ENCODE measurements at regions not wholly inside any gene's neighbourhood (a gene's known extent, or its start where the extent isn't known, plus 50 kb on each side); places are given as distances from the start of the nearest gene placed in this dataset.
"Not testable (repeated sequence)": the region's sequence is repeated elsewhere in the genome, so short reads cannot be mapped to it uniquely, and the experiment has no call there.

GRCh38 chr6:56724455-56724854 is 81.8 kb upstream of the DST start:
- no peaks in the 10 kb centered on the region for H3K27me3 Mint-ChIP-seq
- ATAC-seq (ENCODE audit: low read depth) = no peak
- H3K36me3 Mint-ChIP-seq (ENCODE audit: low read depth) = no peaks in the 10 kb centered on the region
- ChIA-PET POLR2A (no interaction called here), CTCF (no interaction called here)
- no peaks in the 10 kb centered on the region for H3K4me1 Mint-ChIP-seq
- H3K9me3 Mint-ChIP-seq = peaks cover 3% of the 10 kb centered on the region
- H3K4me3 Mint-ChIP-seq = no peak overlapping the region
- H3K27ac Mint-ChIP-seq = no peak overlapping the region
- DNase-seq = no peak
- no peak for TF ChIP-seq CTCF (IDR thresholded peaks at IDR 0.05)
- intact Hi-C loops (cut with micrococcal nuclease) = no loop called here

- CTCF ChIA-PET = no interaction called here
Observed at GRCh38 chr6:56720882-56721281, 78.2 kb upstream of the DST start.

GRCh38 chr6:56720202-56720601 is 77.5 kb upstream of the DST start:
- H3K4me1 Mint-ChIP-seq; CTCF ChIA-PET; H3K9me3 Mint-ChIP-seq; intact Hi-C loops (cut with micrococcal nuclease); H3K27ac Mint-ChIP-seq; H3K36me3 Mint-ChIP-seq (ENCODE audit: low read depth); H3K4me3 Mint-ChIP-seq; H3K27me3 Mint-ChIP-seq; ATAC-seq (ENCODE audit: low read depth); POLR2A ChIA-PET; DNase-seq: not testable (repeated sequence)

More at GRCh38 chr6:56720882-56721281, 78.2 kb upstream of the DST start:
- Mint-ChIP-seq H3K27ac (no peak overlapping the region), H3K4me1 (no peaks in the 10 kb centered on the region), H3K9me3 (peaks cover 4% of the 10 kb centered on the region), H3K4me3 (no peak overlapping the region), H3K27me3 (peaks cover 3% of the 10 kb centered on the region), H3K36me3 (ENCODE audit: low read depth) (no peaks in the 10 kb centered on the region)
- DNase-seq (no peak), ATAC-seq (ENCODE audit: low read depth) (no peak)
- POLR2A ChIA-PET = no interaction called here
- no peak for TF ChIP-seq CTCF (IDR thresholded peaks at IDR 0.05)
- intact Hi-C loops (cut with micrococcal nuclease) = no loop called here

- POLR2A ChIA-PET; intact Hi-C loops (cut with micrococcal nuclease): not testable (repeated sequence)
Observed at GRCh38 chr6:56719315-56720058, 76.8 kb upstream of the DST start.

GRCh38 chr6:56718236-56718635 is 75.5 kb upstream of the DST start:
- no peak for DNase-seq
- no peak for ATAC-seq (ENCODE audit: low read depth)
- no peak overlapping the region for H3K27ac Mint-ChIP-seq
- ChIA-PET POLR2A (no interaction called here), CTCF (no interaction called here)
- peaks cover 3% of the 10 kb centered on the region for H3K27me3 Mint-ChIP-seq
- intact Hi-C loops (cut with micrococcal nuclease) = no loop called here
- H3K4me1 Mint-ChIP-seq = no peaks in the 10 kb centered on the region
- peaks cover 4% of the 10 kb centered on the region for H3K9me3 Mint-ChIP-seq
- no peak overlapping the region for H3K4me3 Mint-ChIP-seq
- no peaks in the 10 kb centered on the region for H3K36me3 Mint-ChIP-seq (ENCODE audit: low read depth)
- no peak for TF ChIP-seq CTCF (IDR thresholded peaks at IDR 0.05)

More at GRCh38 chr6:56719315-56720058, 76.8 kb upstream of the DST start:
- H3K27me3 Mint-ChIP-seq; H3K9me3 Mint-ChIP-seq; ATAC-seq (ENCODE audit: low read depth); H3K4me3 Mint-ChIP-seq; H3K4me1 Mint-ChIP-seq; CTCF ChIA-PET; DNase-seq; H3K27ac Mint-ChIP-seq; H3K36me3 Mint-ChIP-seq (ENCODE audit: low read depth): not testable (repeated sequence)

GRCh38 chr6:56716229-56716628 is 73.5 kb upstream of the DST start:
- no peak for TF ChIP-seq CTCF (IDR thresholded peaks at IDR 0.05)
- H3K27me3 Mint-ChIP-seq = peaks cover 3% of the 10 kb centered on the region
- ATAC-seq (ENCODE audit: low read depth) (no peak), DNase-seq (no peak)
- H3K4me1 Mint-ChIP-seq = no peaks in the 10 kb centered on the region
- H3K4me3 Mint-ChIP-seq = no peak overlapping the region
- POLR2A ChIA-PET = no interaction called here
- peaks cover 4% of the 10 kb centered on the region for H3K9me3 Mint-ChIP-seq
- CTCF ChIA-PET = no interaction called here
- no peak overlapping the region for H3K27ac Mint-ChIP-seq
- intact Hi-C loops (cut with micrococcal nuclease) = no loop called here
- no peaks in the 10 kb centered on the region for H3K36me3 Mint-ChIP-seq (ENCODE audit: low read depth)
